RWPE1 (cell line): ENCODE measurements at regions not wholly inside any gene's neighbourhood (a gene's known extent, or its start where the extent isn't known, plus 50 kb on each side); places are given as distances from the start of the nearest gene placed in this dataset.

Source experiments
- CTCF ChIA-PET: fragments of 350-600 bp; sonication (Branson Sonifier 250); formaldehyde crosslinking; extraction: SDS; loops from one replicate; lab custom pipeline; 2021; lab: Yijun Ruan, JAX
- POLR2A ChIA-PET: fragments of 400-600 bp; formaldehyde crosslinking; extraction: SDS; loops from one replicate; lab custom pipeline; 2020; ENCODE audit warnings: antibody characterized with exemption; ENCODE audit not compliant: low non-redundant PET; lab: Yijun Ruan, JAX
- DNase-seq: peaks from one replicate; pipeline ENCODE4 v3.0.0; 2012; ENCODE audit warnings: low spot score
- H3K27ac ChIP-seq: fragments of 450-650 bp; 2 replicates; pipeline ENCODE4 v1.5.1; 2017
- CTCF ChIP-seq: fragments of 450-650 bp; conservative IDR thresholded peaks from 2 replicates; pipeline ENCODE4 v1.5.1; 2017; ENCODE audit warnings: low read depth, mild to moderate bottlenecking

- ChIA-PET CTCF (no interaction called here), POLR2A (no interaction called here)
- no peak for DNase-seq
- no peak for TF ChIP-seq CTCF
- H3K27ac ChIP-seq, result no peak overlapping the region
These were observed 1007.1 kb downstream of the SH3BGRL start for GRCh38 chrX:82208975-82209374.

GRCh38 chrX:82218361-82218760 lies 1016.5 kb downstream of the SH3BGRL start:
- TF ChIP-seq CTCF, result no peak; the same call in 1 of the 2 replicates
- POLR2A ChIA-PET, result no interaction called here
- H3K27ac ChIP-seq, result no peak overlapping the region
- DNase-seq, result peak; percentile 0
- CTCF ChIA-PET, result no interaction called here

GRCh38 chrX:82219129-82219528 lies 1017.2 kb downstream of the SH3BGRL start:
- no peak overlapping the region for H3K27ac ChIP-seq
- POLR2A ChIA-PET, result no interaction called here
- CTCF ChIA-PET, result interaction anchor here (0.6 kb wide), 1 partner anchor 1037 kb away, joined by 3 read pairs; no protein-coding TSS in a partner anchor
- DNase-seq, result no peak
- no peak for TF ChIP-seq CTCF

GRCh38 chrX:82224961-82225360 lies 1023.1 kb downstream of the SH3BGRL start:
- no peak for DNase-seq
- CTCF ChIA-PET, result no interaction called here
- TF ChIP-seq CTCF, result no peak
- POLR2A ChIA-PET, result no interaction called here
- no peak overlapping the region for H3K27ac ChIP-seq

- H3K27ac ChIP-seq, result no peak overlapping the region
- no peak for DNase-seq
- CTCF ChIA-PET, result interaction anchor here (0.6 kb wide), 1 partner anchor 1046 kb away, joined by 3 read pairs; no protein-coding TSS in a partner anchor
- POLR2A ChIA-PET, result no interaction called here
- TF ChIP-seq CTCF, result no peak
These were observed 1028.1 kb downstream of the SH3BGRL start for GRCh38 chrX:82230013-82230412.

- CTCF ChIA-PET, result no interaction called here
- TF ChIP-seq CTCF, result no peak
- POLR2A ChIA-PET, result no interaction called here
- H3K27ac ChIP-seq, result no peak overlapping the region
- DNase-seq, result no peak
These were observed 1030.8 kb downstream of the SH3BGRL start for GRCh38 chrX:82232679-82233078.
